ENCODE measurements at regions not wholly inside any gene's neighbourhood (a gene's known extent, or its start where the extent isn't known, plus 50 kb on each side); places are given as distances from the start of the nearest gene placed in this dataset.

GRCh38 chr5:172577267-172577909 lies 63.7 kb upstream of the NEURL1B start:
- Histone ChIP-seq H3K9me3 (replicated peaks in 1 of 11) (no peaks in the 10 kb centered on the region), H3K9ac (no peak overlapping the region), H4K20me1 (no peaks in the 10 kb centered on the region), H3K36me3 (no peaks in the 10 kb centered on the region), H3K4me1 (peaks cover 0 to 45% (median 36%) of the 10 kb centered on the region in 10 experiments; a peak in 15 of 20 replicates), H3K4me3 (no peak overlapping the region), H3K27ac (no peak overlapping the region), H3K4me2 (no peak overlapping the region), H3K27me3 (no peaks in the 10 kb centered on the region)
- TF ChIP-seq Cebpa-rat (IDR thresholded peaks at IDR 0.05), result no peak

DNA sequence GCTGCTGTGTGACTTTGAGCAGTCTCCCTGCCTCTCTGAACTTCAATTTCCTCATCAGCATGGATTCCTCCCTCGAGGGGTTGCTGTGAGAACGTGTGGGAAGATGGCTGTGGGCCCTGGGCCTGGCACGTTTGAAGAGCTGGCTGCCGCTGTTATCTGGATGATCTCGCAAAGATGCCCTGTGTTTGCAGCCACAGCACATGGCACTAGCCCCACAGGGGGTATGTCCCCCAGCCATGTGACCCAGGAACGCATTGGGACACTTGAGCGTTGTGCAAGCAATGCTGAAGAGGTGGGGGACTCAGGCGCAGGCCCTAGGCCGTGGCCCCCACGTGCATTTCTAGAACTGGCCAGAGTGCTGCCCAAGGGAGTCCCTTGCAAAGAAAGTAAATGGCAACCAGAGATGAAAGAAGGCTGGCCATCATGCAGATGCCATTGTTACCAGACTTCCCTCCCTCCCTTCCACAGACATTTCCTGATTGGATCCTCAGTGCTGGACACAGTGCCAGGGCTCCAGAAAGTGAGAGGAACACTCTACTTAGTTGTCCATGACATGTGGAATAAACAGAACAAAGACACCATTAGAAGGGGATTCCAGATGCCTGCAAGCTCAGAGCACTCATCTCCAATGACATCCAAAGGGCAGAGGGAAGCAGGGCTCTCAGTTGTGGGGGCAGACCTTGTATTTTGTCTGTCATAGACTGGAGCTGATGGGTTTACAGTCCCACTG lies 65.1 kb upstream of the NEURL1B start:
- H3K9me3 ChIP-seq (replicated peaks in 1 of 11), result no peaks in the 10 kb centered on the region
- no peak overlapping the region for H3K9ac ChIP-seq
- no peak for TF ChIP-seq Cebpa-rat (IDR thresholded peaks at IDR 0.05)
- 0 out of 22 replicates have a peak overlapping the region, but pooled peaks of 1 of the 11 experiments have one; percentile 18 for H3K27ac ChIP-seq
- no peaks in the 10 kb centered on the region for H3K27me3 ChIP-seq
- peak overlapping the region in 7 of 11 experiments; percentile 49 to 93 (median 81); a peak in 9 of 22 replicates for H3K4me2 ChIP-seq
- H3K4me3 ChIP-seq, result no peak overlapping the region
- peaks cover 0 to 50% (median 36%) of the 10 kb centered on the region in 10 experiments; a peak in 15 of 20 replicates for H3K4me1 ChIP-seq
- no peaks in the 10 kb centered on the region for H4K20me1 ChIP-seq
- no peaks in the 10 kb centered on the region for H3K36me3 ChIP-seq

GRCh38 chr5:172575416-172575815 lies 65.6 kb upstream of the NEURL1B start:
- Histone ChIP-seq H3K4me1 (peaks cover 0 to 51% (median 37%) of the 10 kb centered on the region in 10 experiments; a peak in 15 of 20 replicates), H3K27ac (peak overlapping the region in 3 of 11 experiments; percentile 18 to 35 (median 20); a peak in 3 of 22 replicates), H3K36me3 (no peaks in the 10 kb centered on the region), H3K27me3 (no peaks in the 10 kb centered on the region), H3K4me3 (no peak overlapping the region), H3K9me3 (replicated peaks in 1 of 11) (no peaks in the 10 kb centered on the region), H4K20me1 (no peaks in the 10 kb centered on the region), H3K4me2 (peak overlapping the region in 9 of 11 experiments; percentile 30 to 93 (median 70); a peak in 16 of 22 replicates), H3K9ac (peak overlapping the region in 3 of 11 experiments; percentile 24 to 41 (median 41); a peak in 1 of 22 replicates)
- TF ChIP-seq Cebpa-rat (IDR thresholded peaks at IDR 0.05), result no peak

DNA sequence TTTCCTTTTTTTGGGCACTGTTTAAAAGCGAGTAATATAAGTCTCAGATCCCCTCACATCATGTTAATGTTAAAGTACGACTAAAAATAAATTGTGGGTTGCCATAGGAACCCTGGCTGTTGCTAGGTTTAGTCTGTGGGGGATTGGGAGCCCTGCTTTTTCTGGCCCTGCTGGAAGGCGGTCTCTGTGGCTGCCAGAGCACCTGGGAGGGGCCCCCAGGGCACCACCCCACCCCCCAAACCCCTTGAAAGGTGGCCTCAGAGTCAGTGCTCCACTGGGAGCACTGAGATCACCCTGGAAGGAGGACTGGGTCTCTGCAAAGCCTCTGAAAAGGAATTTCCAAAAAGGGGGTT lies 66.2 kb upstream of the NEURL1B start:
- peak overlapping the region in 4 of 11 experiments; percentile 24 to 41 (median 40); a peak in 5 of 22 replicates for H3K9ac ChIP-seq
- no peak for TF ChIP-seq Cebpa-rat (IDR thresholded peaks at IDR 0.05)
- peak overlapping the region in 5 of 11 experiments; percentile 18 to 49 (median 29); a peak in 4 of 22 replicates for H3K27ac ChIP-seq
- H3K36me3 ChIP-seq, result no peaks in the 10 kb centered on the region
- H3K4me1 ChIP-seq, result peaks cover 0 to 51% (median 37%) of the 10 kb centered on the region in 10 experiments; a peak in 15 of 20 replicates
- H3K4me3 ChIP-seq, result no peak overlapping the region
- no peaks in the 10 kb centered on the region for H3K27me3 ChIP-seq
- H3K9me3 ChIP-seq (replicated peaks in 1 of 11), result no peaks in the 10 kb centered on the region
- peak overlapping the region in 9 of 11 experiments; percentile 30 to 93 (median 70); a peak in 17 of 22 replicates for H3K4me2 ChIP-seq
- H4K20me1 ChIP-seq, result no peaks in the 10 kb centered on the region

GRCh38 chr5:172573986-172574870 lies 66.8 kb upstream of the NEURL1B start:
- Histone ChIP-seq H3K4me2 (peak overlapping the region in 9 of 11 experiments; percentile 30 to 93 (median 70); a peak in 17 of 22 replicates), H3K27me3 (no peaks in the 10 kb centered on the region), H3K36me3 (no peaks in the 10 kb centered on the region), H3K9ac (peak overlapping the region in 3 of 11 experiments; percentile 24 to 41 (median 40); a peak in 3 of 22 replicates), H3K9me3 (replicated peaks in 1 of 11) (no peaks in the 10 kb centered on the region), H3K27ac (peak overlapping the region in 3 of 11 experiments; percentile 29 to 49 (median 35); a peak in 3 of 22 replicates), H3K4me3 (no peak overlapping the region), H3K4me1 (peaks cover 0 to 51% (median 37%) of the 10 kb centered on the region in 10 experiments; a peak in 15 of 20 replicates), H4K20me1 (no peaks in the 10 kb centered on the region)
- TF ChIP-seq Cebpa-rat (IDR thresholded peaks at IDR 0.05), result no peak

- Histone ChIP-seq H4K20me1 (no peaks in the 10 kb centered on the region), H3K9me3 (replicated peaks in 1 of 11) (no peaks in the 10 kb centered on the region), H3K36me3 (no peaks in the 10 kb centered on the region), H3K27ac (no peak overlapping the region; a peak in 1 of 22 replicates), H3K9ac (no peak overlapping the region), H3K4me2 (peak overlapping the region in 6 of 11 experiments; percentile 21 to 93 (median 83); a peak in 7 of 22 replicates), H3K27me3 (no peaks in the 10 kb centered on the region), H3K4me1 (peaks cover 0 to 51% (median 37%) of the 10 kb centered on the region in 10 experiments; a peak in 15 of 20 replicates), H3K4me3 (no peak overlapping the region)
- TF ChIP-seq Cebpa-rat (IDR thresholded peaks at IDR 0.05), result no peak
These were observed 67.8 kb upstream of the NEURL1B start for GRCh38 chr5:172573120-172573882.

GRCh38 chr5:172572440-172572839 lies 68.6 kb upstream of the NEURL1B start:
- TF ChIP-seq Cebpa-rat (IDR thresholded peaks at IDR 0.05), result no peak
- H3K27me3 ChIP-seq, result no peaks in the 10 kb centered on the region

DNA sequence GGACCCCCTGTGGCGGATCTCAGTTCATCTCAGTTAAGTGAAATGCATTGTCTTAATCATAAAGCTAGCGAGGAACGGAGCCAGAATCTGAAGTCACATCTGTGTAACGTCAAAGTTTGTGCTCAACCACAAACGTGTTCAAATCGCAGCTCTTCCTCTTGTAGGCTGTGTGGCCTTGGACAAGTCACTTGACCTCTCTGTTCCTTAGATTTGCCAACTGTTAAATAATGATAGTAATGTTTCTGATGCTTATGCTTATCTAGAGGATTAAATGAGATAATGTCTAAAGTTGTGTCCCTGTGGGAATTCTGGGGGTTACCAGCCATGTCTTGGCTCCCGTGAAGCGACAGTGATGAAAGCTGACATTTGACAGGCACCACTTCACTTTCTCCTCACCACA lies 69.2 kb upstream of the NEURL1B start:
- H3K4me1 ChIP-seq, result peaks cover 0 to 51% (median 37%) of the 10 kb centered on the region in 10 experiments; a peak in 15 of 20 replicates
- H3K27ac ChIP-seq, result no peak overlapping the region
- no peak overlapping the region for H3K9ac ChIP-seq
- H3K4me2 ChIP-seq, result peak overlapping the region in 1 of 11 experiments; percentile 11; a peak in 1 of 22 replicates
- no peak for TF ChIP-seq Cebpa-rat (IDR thresholded peaks at IDR 0.05)
- no peaks in the 10 kb centered on the region for H3K27me3 ChIP-seq
- no peaks in the 10 kb centered on the region for H3K9me3 ChIP-seq (replicated peaks in 1 of 11)
- H3K4me3 ChIP-seq, result no peak overlapping the region
- H4K20me1 ChIP-seq, result no peaks in the 10 kb centered on the region
- H3K36me3 ChIP-seq, result no peaks in the 10 kb centered on the region

More at GRCh38 chr5:172572440-172572839, 68.6 kb upstream of the NEURL1B start:
- peak overlapping the region in 1 of 11 experiments; percentile 85; a peak in 2 of 22 replicates for H3K4me2 ChIP-seq
- H3K36me3 ChIP-seq, result no peaks in the 10 kb centered on the region
- H4K20me1 ChIP-seq, result no peaks in the 10 kb centered on the region
- H3K4me3 ChIP-seq, result no peak overlapping the region
- no peak overlapping the region for H3K9ac ChIP-seq
- no peak overlapping the region for H3K27ac ChIP-seq
- no peaks in the 10 kb centered on the region for H3K9me3 ChIP-seq (replicated peaks in 1 of 11)
- H3K4me1 ChIP-seq, result peaks cover 0 to 51% (median 37%) of the 10 kb centered on the region in 10 experiments; a peak in 15 of 20 replicates

Measured in BLaER1 treated with 17β-estradiol and CSF1 and Interleukin-3, amounts not matched to agents 10 nM and 100 nM (cell line).